Liver (tissue), 8 donors: ENCODE measurements at regions not wholly inside any gene's neighbourhood (a gene's known extent, or its start where the extent isn't known, plus 50 kb on each side); places are given as distances from the start of the nearest gene placed in this dataset.

Experiments
- DNase-seq: peaks from one replicate; pipeline ENCODE4 v3.0.0-alpha.2; 2017; ENCODE audit warnings: low spot score
- H3K27ac ChIP-seq, 2 donors: one replicate each; pipeline ENCODE4 v1.7.0; 2013; ENCODE audit warnings: inconsistent platforms in 2 of 2, low read length in 2 of 2, control low read depth in 1 of 2, low read depth in 1 of 2, mild to moderate bottlenecking in 1 of 2
- H3K27me3 ChIP-seq, 4 donors: one replicate each; pipeline versions ENCODE4 v1.6.1 to v1.7.0; 2013; ENCODE audit warnings: low read length in 3 of 4, inconsistent platforms in 1 of 4, mild to moderate bottlenecking in 1 of 4, moderate library complexity in 1 of 4; ENCODE audit not compliant: control insufficient read depth in 4 of 4, insufficient read depth in 4 of 4
- H3K36me3 ChIP-seq, 4 donors: one replicate each; pipeline versions ENCODE4 v1.6.1 to v1.7.0; 2013; ENCODE audit warnings: low read length in 3 of 4, mild to moderate bottlenecking in 3 of 4, low read depth in 1 of 4, moderate library complexity in 1 of 4; ENCODE audit not compliant: control insufficient read depth in 4 of 4, insufficient read depth in 3 of 4
- H3K4me1 ChIP-seq, 4 donors: one replicate each; pipeline versions ENCODE4 v1.6.1 to v1.7.0; 2013; ENCODE audit warnings: low read length in 3 of 4, mild to moderate bottlenecking in 3 of 4, moderate library complexity in 1 of 4; ENCODE audit not compliant: control insufficient read depth in 4 of 4, insufficient read depth in 4 of 4
- H3K4me3 ChIP-seq, 3 donors: one replicate each; pipeline versions ENCODE4 v1.6.1 to v1.7.0; 2013; ENCODE audit warnings: low read length in 3 of 3, control low read depth in 1 of 3, low read depth in 1 of 3, mild to moderate bottlenecking in 1 of 3
- H3K9ac ChIP-seq, 2 donors: one replicate each; pipeline ENCODE4 v1.7.0; 2013; ENCODE audit warnings: low read length in 2 of 2, mild to moderate bottlenecking in 2 of 2, moderate library complexity in 2 of 2, control low read depth in 1 of 2, low read depth in 1 of 2
- H3K9me3 ChIP-seq, 4 donors: one replicate each; pipeline versions ENCODE4 v1.6.1 to v1.7.0; 2013; ENCODE audit warnings: low read length in 3 of 4; ENCODE audit not compliant: control insufficient read depth in 4 of 4
- ATF3 ChIP-seq: IDR thresholded peaks from 2 replicates; pipeline ENCODE4 v1.6.1; 2016; ENCODE audit warnings: antibody characterized with exemption
- CTCF ChIP-seq: fragments of 150-350 bp; IDR thresholded peaks from 2 replicates; pipeline ENCODE4 v1.5.1; 2017; ENCODE audit warnings: improper control_type of control experiment, low read depth, low read length; ENCODE audit not compliant: missing input control
- EGR1 ChIP-seq, 2 donors: IDR thresholded peaks; 2 replicates each; pipeline ENCODE4 v1.6.1; 2016 to 2018; ENCODE audit warnings: antibody characterized with exemption in 2 of 2, low read depth in 2 of 2
- FOXA2 ChIP-seq: IDR thresholded peaks from 2 replicates; pipeline ENCODE4 v1.6.1; 2016; ENCODE audit warnings: antibody characterized with exemption
- GABPA ChIP-seq, 2 donors: IDR thresholded peaks in 1 of 2; conservative IDR thresholded peaks in 1 of 2; 2 replicates each; pipeline ENCODE4 v1.6.1; 2016; ENCODE audit warnings: antibody characterized with exemption in 2 of 2, mild to moderate bottlenecking in 1 of 2, moderate library complexity in 1 of 2
- HNF4A ChIP-seq, 2 donors: conservative IDR thresholded peaks; 2 replicates each; pipeline ENCODE4 v1.6.1; 2016; ENCODE audit warnings: antibody characterized with exemption in 2 of 2, mild to moderate bottlenecking in 2 of 2
- HNF4G ChIP-seq: IDR thresholded peaks from 2 replicates; pipeline ENCODE4 v1.6.1; 2016; ENCODE audit warnings: antibody characterized with exemption
- JUND ChIP-seq, 2 donors: IDR thresholded peaks; 2 replicates each; pipeline ENCODE4 v1.6.1; 2016; ENCODE audit warnings: antibody characterized with exemption in 2 of 2
- MAX ChIP-seq: IDR thresholded peaks from 2 replicates; pipeline ENCODE4 v1.6.1; 2016; ENCODE audit warnings: antibody characterized with exemption
- NR2F2 ChIP-seq: IDR thresholded peaks from 2 replicates; pipeline ENCODE4 v1.6.1; 2016; ENCODE audit warnings: antibody characterized with exemption
- RAD21 ChIP-seq, 2 donors: IDR thresholded peaks; 2 replicates each; pipeline ENCODE4 v1.6.1; 2016; ENCODE audit warnings: antibody characterized with exemption in 2 of 2, mild to moderate bottlenecking in 2 of 2
- REST ChIP-seq: IDR thresholded peaks from 2 replicates; pipeline ENCODE4 v1.6.1; 2016; ENCODE audit warnings: antibody characterized with exemption, mild to moderate bottlenecking
- RXRA ChIP-seq, 2 donors: IDR thresholded peaks; 2 replicates each; pipeline ENCODE4 v1.6.1; 2017 to 2018; ENCODE audit warnings: antibody characterized with exemption in 2 of 2, mild to moderate bottlenecking in 1 of 2
- SP1 ChIP-seq: IDR thresholded peaks from 2 replicates; pipeline ENCODE4 v1.6.1; 2018; ENCODE audit warnings: antibody characterized with exemption, mild to moderate bottlenecking
- TAF1 ChIP-seq: conservative IDR thresholded peaks from 2 replicates; pipeline ENCODE4 v1.6.1; 2016; ENCODE audit warnings: antibody characterized with exemption, mild to moderate bottlenecking
- YY1 ChIP-seq: IDR thresholded peaks from 2 replicates; pipeline ENCODE4 v1.6.1; 2016; ENCODE audit warnings: antibody characterized with exemption, mild to moderate bottlenecking
- WGBS: extraction: QIAGEN DNeasy Blood & Tissue Kit; methylation state at CpG from one replicate; pipeline ENCODE4 v1.1.7; 2013; 5-methylcytosine and 5-hydroxymethylcytosine counted together
- donor health status: healthy.
- donor health status: healthy.
- donor health status: healthy.
- donor health status: healthy.
- donor health status: healthy.

- no peak for DNase-seq
- H3K4me3 ChIP-seq: no peak overlapping the region
- TF ChIP-seq RAD21 (IDR thresholded peaks at IDR 0.05) (no peak), RXRA (IDR thresholded peaks at IDR 0.05) (no peak), EGR1 (IDR thresholded peaks at IDR 0.05; ENCODE audit: low read depth in 2 of 2) (no peak), TAF1 (no peak), HNF4A (conservative IDR thresholded peaks at IDR 0.05) (no peak), SP1 (no peak), CTCF (no peak), FOXA2 (no peak), YY1 (no peak), MAX (no peak)
- no peaks in the 10 kb centered on the region for H3K9me3 ChIP-seq
- H3K27me3 ChIP-seq: no peaks in the 10 kb centered on the region
- peaks cover 0 to 4% (median 0%) of the 10 kb centered on the region in 4 donors for H3K4me1 ChIP-seq
- 90% methylated on average over 3 of the region's 3 CpGs for WGBS
- no peak overlapping the region for H3K9ac ChIP-seq
- no peaks in the 10 kb centered on the region for H3K36me3 ChIP-seq
- no peak overlapping the region for H3K27ac ChIP-seq
Observed at GRCh38 chr5:74261866-74262265, 378.7 kb downstream of the ENC1 start.

- no peak overlapping the region for H3K4me3 ChIP-seq
- H3K36me3 ChIP-seq: no peaks in the 10 kb centered on the region
- H3K27me3 ChIP-seq: no peaks in the 10 kb centered on the region
- no peak overlapping the region for H3K9ac ChIP-seq
- H3K9me3 ChIP-seq: no peaks in the 10 kb centered on the region
- WGBS: 69% methylated on average over 3 of the region's 3 CpGs
- H3K27ac ChIP-seq: no peak overlapping the region
- no peak for TF ChIP-seq RXRA (IDR thresholded peaks at IDR 0.05)
- TF ChIP-seq REST: no peak
- TF ChIP-seq HNF4G: no peak
- TF ChIP-seq SP1: no peak
- no peak for TF ChIP-seq NR2F2
- TF ChIP-seq TAF1: no peak
- no peak for TF ChIP-seq FOXA2
- peaks cover 0 to 4% (median 0%) of the 10 kb centered on the region in 4 donors for H3K4me1 ChIP-seq
- DNase-seq: no peak
Observed at GRCh38 chr5:74261421-74261820, 379.1 kb downstream of the ENC1 start.

- WGBS: 87% methylated on average over 7 of the region's 7 CpGs
- no peak overlapping the region for H3K27ac ChIP-seq
Observed at GRCh38 chr5:74259572-74259971, 381.0 kb downstream of the ENC1 start.

More at GRCh38 chr5:74259572-74259971, 381.0 kb downstream of the ENC1 start:
- TF ChIP-seq REST: no peak
- no peak for TF ChIP-seq YY1
- no peak for TF ChIP-seq ATF3
- no peak for TF ChIP-seq FOXA2
- TF ChIP-seq HNF4A (conservative IDR thresholded peaks at IDR 0.05): no peak
- no peak for TF ChIP-seq NR2F2
- TF ChIP-seq TAF1: no peak
- no peak for TF ChIP-seq SP1
- TF ChIP-seq EGR1 (IDR thresholded peaks at IDR 0.05; ENCODE audit: low read depth in 2 of 2): no peak
- TF ChIP-seq RAD21 (IDR thresholded peaks at IDR 0.05): no peak
- TF ChIP-seq GABPA (IDR thresholded peaks at IDR 0.05 in 1 of 2, conservative IDR thresholded peaks at IDR 0.05 in 1 of 2): no peak
- TF ChIP-seq JUND (IDR thresholded peaks at IDR 0.05): no peak
- H3K4me3 ChIP-seq: no peak overlapping the region
- no peak overlapping the region for H3K9ac ChIP-seq
- DNase-seq: no peak
- no peaks in the 10 kb centered on the region for H3K36me3 ChIP-seq
- no peaks in the 10 kb centered on the region for H3K27me3 ChIP-seq
- H3K4me1 ChIP-seq: peaks cover 0 to 4% (median 0%) of the 10 kb centered on the region in 4 donors
- no peaks in the 10 kb centered on the region for H3K9me3 ChIP-seq
